Activated CD8-positive, alpha-beta T cell treated with anti-CD3 and anti-CD28 coated beads for 36 hours (primary cell): ENCODE measurements at regions not wholly inside any gene's neighbourhood (a gene's known extent, or its start where the extent isn't known, plus 50 kb on each side); places are given as distances from the start of the nearest gene placed in this dataset.

Source experiments
- ATAC-seq: fragments of 200-7000 bp; cut with Tn5 transposase; one replicate; pipeline ENCODE4 v1.10.0; 2021; ENCODE audit warnings: mild to moderate bottlenecking, moderate library complexity
- CTCF ChIA-PET: fragments of 350-600 bp; sonication (Branson Sonifier 250); formaldehyde crosslinking; loops from one replicate; lab custom pipeline; 2021; ENCODE audit warnings: antibody characterized with exemption; lab: Charles Lee
- POLR2A ChIA-PET: fragments of 350-600 bp; sonication (Branson Sonifier 250); formaldehyde crosslinking; loops from one replicate; lab custom pipeline; 2021; ENCODE audit warnings: antibody characterized with exemption; lab: Charles Lee
- DNase-seq: peaks from one replicate; pipeline ENCODE4 v3.0.0-alpha.2; 2020
- H3K27ac Mint-ChIP-seq: one replicate; pipeline ENCODE4 v1.8.0; 2021; ENCODE audit warnings: mild to moderate bottlenecking, mixed read lengths
- H3K27me3 Mint-ChIP-seq: one replicate; pipeline ENCODE4 v1.8.0; 2021; ENCODE audit warnings: mixed read lengths
- H3K36me3 Mint-ChIP-seq: one replicate; pipeline ENCODE4 v1.8.0; 2021; ENCODE audit warnings: low read depth, mixed read lengths
- H3K4me1 Mint-ChIP-seq: one replicate; pipeline ENCODE4 v1.8.0; 2021; ENCODE audit warnings: low read depth, mixed read lengths
- H3K4me3 Mint-ChIP-seq: one replicate; pipeline ENCODE4 v1.8.0; 2021; ENCODE audit warnings: mild to moderate bottlenecking, moderate library complexity, mixed read lengths
- H3K9me3 Mint-ChIP-seq: one replicate; pipeline ENCODE4 v1.8.0; 2021; ENCODE audit warnings: mixed read lengths
- CTCF ChIP-seq: fragments of 200-600 bp; IDR thresholded peaks from one replicate; pipeline ENCODE4 v1.8.0; 2022; ENCODE audit warnings: antibody characterized with exemption, mild to moderate bottlenecking
- intact Hi-C: fragments of 100-400 bp; cut with micrococcal nuclease; formaldehyde crosslinking; loops from one replicate; pipeline ENCODE4 v1.10.0; 2022

GRCh38 chr12:88993651-88994050 is 358.6 kb downstream of the DUSP6 start:
- POLR2A ChIA-PET: no interaction called here
- peak; percentile 29 for TF ChIP-seq CTCF
- CTCF ChIA-PET: interaction anchor here (0.6 to 1.4 kb wide), 4 partner anchors 15 to 797 kb away, joined by 3 to 5 read pairs (median 4); no protein-coding TSS in a partner anchor
- DNase-seq (no peak), ATAC-seq (no peak)
- intact Hi-C loops: no loop called here
- H3K4me1 Mint-ChIP-seq: no peaks in the 10 kb centered on the region
- H3K9me3 Mint-ChIP-seq: no peaks in the 10 kb centered on the region
- H3K27ac Mint-ChIP-seq: no peak overlapping the region
- no peaks in the 10 kb centered on the region for H3K36me3 Mint-ChIP-seq
- peaks cover 17% of the 10 kb centered on the region for H3K27me3 Mint-ChIP-seq
- no peak overlapping the region for H3K4me3 Mint-ChIP-seq

- intact Hi-C loops: no loop called here
- H3K27ac Mint-ChIP-seq: no peak overlapping the region
- H3K36me3 Mint-ChIP-seq: no peaks in the 10 kb centered on the region
- CTCF ChIA-PET: no interaction called here
- no peak overlapping the region for H3K4me3 Mint-ChIP-seq
- ATAC-seq (no peak), DNase-seq (no peak)
- H3K4me1 Mint-ChIP-seq: no peaks in the 10 kb centered on the region
- TF ChIP-seq CTCF: no peak
- H3K9me3 Mint-ChIP-seq: no peaks in the 10 kb centered on the region
- H3K27me3 Mint-ChIP-seq: peaks cover 9% of the 10 kb centered on the region
- POLR2A ChIA-PET: no interaction called here
Observed at GRCh38 chr12:88986056-88986455, 366.2 kb downstream of the DUSP6 start.

- no peak overlapping the region for H3K27ac Mint-ChIP-seq
Observed at GRCh38 chr12:88985631-88986030, 366.7 kb downstream of the DUSP6 start.

GRCh38 chr12:88985011-88985410 is 367.3 kb downstream of the DUSP6 start:
- Mint-ChIP-seq H3K4me1 (no peaks in the 10 kb centered on the region), H3K9me3 (no peaks in the 10 kb centered on the region), H3K27me3 (peaks cover 11% of the 10 kb centered on the region), H3K4me3 (no peak overlapping the region), H3K27ac (no peak overlapping the region), H3K36me3 (no peaks in the 10 kb centered on the region)
- DNase-seq (no peak), ATAC-seq (no peak)
- intact Hi-C loops: no loop called here
- ChIA-PET POLR2A (no interaction called here), CTCF (no interaction called here)
- TF ChIP-seq CTCF: no peak

More at GRCh38 chr12:88985631-88986030, 366.7 kb downstream of the DUSP6 start:
- Mint-ChIP-seq H3K36me3 (no peaks in the 10 kb centered on the region), H3K9me3 (no peaks in the 10 kb centered on the region), H3K4me3 (no peak overlapping the region), H3K27me3 (peaks cover 7% of the 10 kb centered on the region), H3K4me1 (no peaks in the 10 kb centered on the region)
- ChIA-PET POLR2A (no interaction called here), CTCF (no interaction called here)
- no peak for ATAC-seq
- TF ChIP-seq CTCF: no peak
- intact Hi-C loops: no loop called here
- DNase-seq: no peak

GRCh38 chr12:88982694-88983093 is 369.6 kb downstream of the DUSP6 start:
- ATAC-seq: no peak
- Mint-ChIP-seq H3K27ac (no peak overlapping the region), H3K27me3 (peaks cover 14% of the 10 kb centered on the region), H3K4me3 (no peak overlapping the region), H3K4me1 (no peaks in the 10 kb centered on the region), H3K36me3 (no peaks in the 10 kb centered on the region), H3K9me3 (no peaks in the 10 kb centered on the region)
- intact Hi-C loops: no loop called here
- POLR2A ChIA-PET: no interaction called here
- DNase-seq: no peak
- TF ChIP-seq CTCF: no peak
- CTCF ChIA-PET: no interaction called here
